ENCODE measurements at regions not wholly inside any gene's neighbourhood (a gene's known extent, or its start where the extent isn't known, plus 50 kb on each side); places are given as distances from the start of the nearest gene placed in this dataset.

- TF ChIP-seq CTCF (IDR thresholded peaks at IDR 0.05): no peak
- no peak for TF ChIP-seq POLR2A (IDR thresholded peaks at IDR 0.05)
Measured at GRCh38 chr2:104561251-104561650, 292.7 kb upstream of the POU3F3 start.
